ENCODE measurements at regions not wholly inside any gene's neighbourhood (a gene's known extent, or its start where the extent isn't known, plus 50 kb on each side); places are given as distances from the start of the nearest gene placed in this dataset.

- Histone ChIP-seq H3K36me3 (ENCODE audit: control insufficient read depth, insufficient read depth, low read length) (no peaks in the 10 kb centered on the region), H3K27me3 (replicated peaks; ENCODE audit: control insufficient read depth, insufficient read depth, low read length) (no peaks in the 10 kb centered on the region), H3K4me3 (replicated peaks; ENCODE audit: low read depth, low read length) (no peak overlapping the region)
- DNase-seq (ENCODE audit: extremely low read depth, insufficient read length), result no peak
- TF ChIP-seq CTCF (IDR thresholded peaks at IDR 0.05; ENCODE audit: insufficient read depth, low read length, poor library complexity, severe bottlenecking), result no peak
Measured at GRCh38 chr2:16117791-16118610, 177.7 kb downstream of the MYCN start.

- TF ChIP-seq CTCF (IDR thresholded peaks at IDR 0.05; ENCODE audit: insufficient read depth, low read length, poor library complexity, severe bottlenecking), result no peak
- Histone ChIP-seq H3K36me3 (ENCODE audit: control insufficient read depth, insufficient read depth, low read length) (no peaks in the 10 kb centered on the region), H3K27me3 (replicated peaks; ENCODE audit: control insufficient read depth, insufficient read depth, low read length) (no peaks in the 10 kb centered on the region), H3K4me3 (replicated peaks; ENCODE audit: low read depth, low read length) (no peak overlapping the region)
- DNase-seq (ENCODE audit: extremely low read depth, insufficient read length), result no peak
Measured at GRCh38 chr2:16117021-16117700, 176.8 kb downstream of the MYCN start.

- H3K27me3 ChIP-seq (replicated peaks; ENCODE audit: control insufficient read depth, insufficient read depth, low read length), result no peaks in the 10 kb centered on the region
- H3K36me3 ChIP-seq (ENCODE audit: control insufficient read depth, insufficient read depth, low read length), result no peaks in the 10 kb centered on the region
- TF ChIP-seq CTCF (IDR thresholded peaks at IDR 0.05; ENCODE audit: insufficient read depth, low read length, poor library complexity, severe bottlenecking), result no peak
- no peak for DNase-seq (ENCODE audit: extremely low read depth, insufficient read length)
- H3K4me3 ChIP-seq (replicated peaks; ENCODE audit: low read depth, low read length), result no peak overlapping the region
Measured at GRCh38 chr2:16115881-16116830, 175.8 kb downstream of the MYCN start.

GRCh38 chr2:16115291-16115690 lies 174.9 kb downstream of the MYCN start:
- no peak for TF ChIP-seq CTCF (IDR thresholded peaks at IDR 0.05; ENCODE audit: insufficient read depth, low read length, poor library complexity, severe bottlenecking)
- no peak overlapping the region for H3K4me3 ChIP-seq (replicated peaks; ENCODE audit: low read depth, low read length)

GRCh38 chr2:16114836-16115235 lies 174.5 kb downstream of the MYCN start:
- TF ChIP-seq CTCF (IDR thresholded peaks at IDR 0.05; ENCODE audit: insufficient read depth, low read length, poor library complexity, severe bottlenecking), result no peak
- no peaks in the 10 kb centered on the region for H3K27me3 ChIP-seq (replicated peaks; ENCODE audit: control insufficient read depth, insufficient read depth, low read length)
- H3K36me3 ChIP-seq (ENCODE audit: control insufficient read depth, insufficient read depth, low read length), result no peaks in the 10 kb centered on the region
- no peak for DNase-seq (ENCODE audit: extremely low read depth, insufficient read length)
- H3K4me3 ChIP-seq (replicated peaks; ENCODE audit: low read depth, low read length), result no peak overlapping the region

More at GRCh38 chr2:16115291-16115690, 174.9 kb downstream of the MYCN start:
- no peaks in the 10 kb centered on the region for H3K27me3 ChIP-seq (replicated peaks; ENCODE audit: control insufficient read depth, insufficient read depth, low read length)
- no peak for DNase-seq (ENCODE audit: extremely low read depth, insufficient read length)
- H3K36me3 ChIP-seq (ENCODE audit: control insufficient read depth, insufficient read depth, low read length), result no peaks in the 10 kb centered on the region
